ENCODE measurements at regions not wholly inside any gene's neighbourhood (a gene's known extent, or its start where the extent isn't known, plus 50 kb on each side); places are given as distances from the start of the nearest gene placed in this dataset.

DNA sequence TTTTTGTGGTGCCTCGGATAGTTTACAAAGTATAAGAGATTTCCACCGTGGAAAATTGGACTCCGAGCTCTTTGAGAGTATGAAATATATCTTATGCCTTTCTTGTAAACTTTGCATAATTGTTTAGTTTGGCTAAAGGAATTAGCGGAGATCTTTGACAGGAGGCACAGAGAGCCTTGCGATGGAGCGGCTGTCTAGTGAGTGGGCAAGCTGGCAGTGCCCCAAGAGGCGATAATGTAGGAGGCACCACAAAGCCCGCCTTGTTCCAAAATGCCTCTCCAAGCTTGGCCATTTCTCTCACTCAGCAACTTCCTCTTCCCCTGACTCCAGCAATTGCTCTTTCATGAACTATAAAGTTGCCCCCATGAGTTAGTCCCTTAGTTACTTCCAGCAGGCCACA, 270.1 kb upstream of the PRICKLE1 start:
- no peak for DNase-seq (ENCODE audit: low read depth)

GRCh38 chr12:42857106-42857505, 267.6 kb upstream of the PRICKLE1 start:
- DNase-seq (ENCODE audit: low read depth) = no peak

DNA sequence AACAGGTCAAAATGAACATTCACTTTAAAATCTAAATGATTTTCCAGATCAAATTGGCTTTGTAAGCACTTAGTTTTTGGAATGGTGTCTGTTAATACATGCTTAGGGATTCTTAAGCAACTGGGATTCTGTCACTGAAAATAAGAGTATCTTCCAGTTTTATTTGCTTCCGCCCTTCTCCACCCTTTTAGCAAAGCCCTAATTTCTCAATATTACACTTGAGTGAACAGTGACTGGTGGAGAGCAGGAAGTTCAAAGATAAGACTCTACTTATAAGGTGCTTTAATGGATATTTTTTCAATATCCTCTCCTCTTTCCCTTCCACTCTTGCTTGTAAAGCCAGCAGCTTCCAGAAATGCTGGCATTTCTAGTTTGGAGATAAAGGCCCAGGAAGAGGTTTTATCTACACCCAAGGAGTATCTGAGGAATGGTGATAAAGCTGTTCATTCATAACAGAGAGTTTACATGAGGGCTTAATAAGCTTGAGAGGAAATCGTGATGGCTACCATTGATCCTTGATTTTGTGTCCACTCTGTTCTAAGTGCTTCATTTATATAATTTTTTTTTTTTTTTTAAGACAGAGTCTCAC, 265.9 kb upstream of the PRICKLE1 start:
- DNase-seq (ENCODE audit: low read depth) = no peak

GRCh38 chr12:42854826-42855225, 265.3 kb upstream of the PRICKLE1 start:
- DNase-seq (ENCODE audit: low read depth) = no peak

DNA sequence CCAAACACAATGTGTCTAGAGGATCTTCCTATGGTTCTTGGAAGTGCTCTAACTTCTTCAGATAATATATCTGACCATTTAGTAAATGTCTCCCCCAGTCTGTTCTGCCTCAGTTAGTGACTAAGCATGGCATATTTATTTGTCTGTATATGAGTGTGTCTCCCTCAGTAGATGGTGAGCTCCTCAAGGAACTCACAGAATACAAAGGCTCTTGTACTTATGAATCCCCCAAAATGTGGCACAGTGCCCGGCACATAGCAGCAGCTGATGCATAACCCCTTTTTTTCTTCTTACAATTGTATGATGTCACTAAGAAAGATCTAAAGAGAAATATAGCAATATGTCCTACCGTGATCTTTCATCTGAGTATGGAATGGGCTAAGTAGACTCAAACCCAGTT, 264.7 kb upstream of the PRICKLE1 start:
- DNase-seq (ENCODE audit: low read depth) = no peak

DNA sequence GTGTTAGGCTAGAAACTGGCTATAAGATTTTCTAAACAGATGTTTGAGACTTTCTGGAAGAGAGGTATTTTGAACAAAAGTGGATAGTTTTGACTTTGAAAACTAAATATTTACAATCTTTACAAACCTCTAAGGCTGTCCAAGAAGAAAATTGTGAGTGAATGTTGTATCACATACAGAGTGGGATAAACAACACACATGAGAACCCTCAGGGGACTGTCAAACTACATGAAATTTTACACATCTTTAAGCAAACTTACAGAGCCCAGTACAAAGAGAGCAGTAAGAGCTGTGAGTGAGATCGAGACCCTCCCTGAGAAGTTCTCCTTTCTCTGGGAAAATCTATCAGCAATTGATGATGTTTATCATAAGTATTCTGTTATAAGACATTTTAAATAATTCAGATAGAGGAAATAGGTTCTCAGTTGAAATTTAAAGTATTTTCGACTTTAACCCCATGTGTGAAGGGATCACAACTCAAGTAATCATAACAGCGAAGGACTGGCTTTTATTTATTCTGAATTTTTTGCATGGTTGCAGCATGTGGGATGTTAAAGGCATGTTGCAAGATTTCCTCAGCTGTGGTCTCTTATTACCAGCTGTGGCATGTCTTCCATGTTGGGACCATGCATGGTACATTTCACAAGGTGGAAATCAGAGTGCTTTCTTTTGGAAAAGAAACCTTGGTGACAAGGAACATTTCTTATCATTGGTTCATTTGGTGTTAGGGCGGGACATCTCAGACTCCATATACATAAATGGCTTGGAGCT, 264.0 kb upstream of the PRICKLE1 start:
- peak; percentile 9 for DNase-seq (ENCODE audit: low read depth)

DNA sequence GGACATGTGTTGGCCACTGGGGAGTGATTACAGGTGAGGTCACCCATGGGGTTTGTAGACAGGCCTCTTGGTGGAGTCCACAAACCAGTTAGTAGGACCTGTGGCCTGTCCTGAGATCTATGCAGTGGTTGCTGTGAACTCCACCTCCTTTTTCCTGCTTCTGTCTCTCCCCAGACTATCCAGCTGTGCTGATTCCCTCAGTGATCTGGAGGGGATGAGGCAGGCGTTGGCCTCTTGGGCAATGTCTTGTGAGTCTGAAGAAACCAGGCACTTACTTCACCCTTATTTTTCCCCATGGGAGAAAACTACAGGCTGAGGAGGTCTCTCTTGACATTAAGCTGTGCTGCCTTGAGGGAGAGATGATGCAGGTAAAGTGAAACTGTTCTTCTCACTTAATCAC, 257.2 kb upstream of the PRICKLE1 start:
- peak; percentile 61 for DNase-seq (ENCODE audit: low read depth)

GRCh38 chr12:42834062-42834461, 244.5 kb upstream of the PRICKLE1 start:
- no peak for DNase-seq (ENCODE audit: low read depth)

DNA sequence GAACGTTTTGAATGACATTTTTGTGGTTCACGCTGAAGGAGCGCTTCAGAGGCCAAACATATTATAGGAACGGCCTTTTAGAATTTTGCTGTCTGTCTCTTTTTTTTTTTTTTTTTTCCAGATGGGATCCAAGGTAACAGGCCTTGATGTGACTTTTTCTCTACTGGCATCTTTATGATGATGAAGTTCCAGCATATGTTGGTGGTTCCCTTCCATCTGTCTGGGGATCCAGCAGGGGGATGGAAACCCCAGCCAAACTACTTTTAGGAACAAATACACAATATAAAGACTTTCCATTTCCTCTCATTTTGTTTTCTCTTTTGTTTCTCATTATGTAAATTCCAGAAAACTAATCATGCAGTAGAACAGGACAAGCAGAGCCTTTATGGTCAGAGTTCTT, 239.3 kb upstream of the PRICKLE1 start:
- no peak for DNase-seq (ENCODE audit: low read depth)

DNA sequence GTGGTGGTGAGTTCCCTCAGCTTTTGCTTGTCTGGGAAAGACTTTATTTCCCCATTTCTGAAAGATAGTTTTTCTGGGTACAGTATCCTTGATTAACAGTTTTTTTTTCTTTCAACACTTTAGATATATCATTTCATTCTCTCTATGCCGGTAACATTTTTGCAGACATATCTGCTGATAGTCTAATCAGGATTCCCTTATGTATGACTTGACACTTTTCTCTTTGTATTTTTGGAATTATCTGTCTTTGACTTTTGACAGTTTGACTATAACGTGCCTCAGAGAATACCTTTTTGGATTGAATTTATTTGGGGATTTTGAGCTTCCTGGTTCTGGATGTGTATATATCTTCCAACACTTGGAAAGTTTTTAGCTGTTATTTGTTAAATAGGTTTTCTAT, 234.8 kb upstream of the PRICKLE1 start:
- no peak for DNase-seq (ENCODE audit: low read depth)

DNA sequence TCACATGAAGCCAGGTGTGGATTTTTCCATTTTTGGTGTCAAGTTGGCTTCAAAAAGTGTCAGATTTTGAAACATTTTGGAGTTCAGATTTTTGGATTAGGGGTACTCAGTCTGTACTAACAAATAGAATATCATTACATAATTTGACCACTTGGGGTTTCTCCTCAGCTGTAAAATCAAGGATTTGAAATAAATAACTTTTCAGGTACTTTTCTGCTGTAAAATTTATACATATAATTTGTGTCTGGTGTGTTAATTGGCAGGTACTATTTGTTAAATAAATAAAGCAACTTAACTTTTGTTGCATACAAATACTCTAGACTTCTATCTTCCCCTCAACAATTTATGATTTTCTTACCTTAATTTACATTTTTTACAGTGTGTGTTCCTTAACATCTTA, 234.1 kb upstream of the PRICKLE1 start:
- no peak for DNase-seq (ENCODE audit: low read depth)

DNA sequence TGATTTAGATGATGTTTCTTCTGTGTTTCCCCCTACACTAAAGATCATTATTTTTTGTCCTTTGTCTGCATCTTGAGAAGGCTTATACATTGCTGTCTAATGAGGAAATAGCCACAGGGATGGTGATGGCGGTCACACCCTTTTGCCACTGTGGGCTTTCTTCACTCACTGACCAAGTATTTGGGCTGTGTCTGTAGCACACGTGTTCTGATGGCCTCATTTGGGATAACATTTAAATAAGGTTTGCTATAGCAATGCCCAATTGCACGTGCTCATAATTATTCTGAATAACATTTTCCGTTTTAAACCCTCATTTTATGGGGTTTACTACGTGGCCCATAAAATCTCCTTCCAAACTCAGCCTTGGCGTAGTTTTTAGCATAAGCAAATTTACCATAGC, 230.3 kb upstream of the PRICKLE1 start:
- no peak for DNase-seq (ENCODE audit: low read depth)

DNA sequence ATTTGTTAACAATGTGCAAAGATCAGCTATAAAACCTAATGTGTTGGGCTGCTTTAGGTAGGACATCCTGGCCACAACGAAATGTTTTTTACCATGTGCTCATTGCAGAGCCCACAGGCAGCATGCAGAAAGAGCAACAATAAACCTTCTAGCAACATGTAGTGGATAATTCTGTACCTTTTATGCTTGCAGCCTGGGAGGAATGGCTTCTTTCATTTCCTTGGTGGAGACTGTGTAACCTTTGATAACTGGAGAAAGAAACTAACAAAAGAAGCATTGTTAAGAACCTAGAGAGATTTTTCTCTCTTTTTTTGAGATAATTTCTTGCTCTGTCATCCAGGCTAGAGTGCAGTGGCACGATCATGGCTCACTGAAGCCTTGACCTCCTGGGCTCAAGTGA, 225.5 kb upstream of the PRICKLE1 start:
- DNase-seq (ENCODE audit: low read depth) = no peak

- DNase-seq (ENCODE audit: low read depth) = no peak
Measured at GRCh38 chr12:42812871-42813270, 223.3 kb upstream of the PRICKLE1 start.

GRCh38 chr12:42812086-42812485, 222.5 kb upstream of the PRICKLE1 start:
- DNase-seq (ENCODE audit: low read depth) = peak; percentile 51

DNA sequence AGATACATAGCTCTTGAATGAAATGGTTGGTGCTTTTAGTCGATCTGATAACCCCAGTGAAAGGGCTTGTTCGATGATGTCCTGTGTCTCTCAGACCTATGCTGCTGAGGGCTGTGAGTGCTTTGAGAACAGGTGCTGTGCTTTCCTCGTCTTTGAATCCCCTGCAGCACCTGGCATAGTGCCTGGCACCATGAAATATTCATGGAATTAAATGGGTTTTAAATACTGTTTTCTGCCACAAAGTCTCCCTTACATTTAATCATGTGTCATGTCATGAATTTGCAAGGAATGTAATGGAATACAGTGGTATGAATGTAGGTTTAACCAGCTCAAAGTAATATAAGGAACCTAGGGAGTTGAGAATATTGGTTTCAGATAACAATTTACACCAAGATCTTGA, 220.5 kb upstream of the PRICKLE1 start:
- DNase-seq (ENCODE audit: low read depth) = no peak

DNA sequence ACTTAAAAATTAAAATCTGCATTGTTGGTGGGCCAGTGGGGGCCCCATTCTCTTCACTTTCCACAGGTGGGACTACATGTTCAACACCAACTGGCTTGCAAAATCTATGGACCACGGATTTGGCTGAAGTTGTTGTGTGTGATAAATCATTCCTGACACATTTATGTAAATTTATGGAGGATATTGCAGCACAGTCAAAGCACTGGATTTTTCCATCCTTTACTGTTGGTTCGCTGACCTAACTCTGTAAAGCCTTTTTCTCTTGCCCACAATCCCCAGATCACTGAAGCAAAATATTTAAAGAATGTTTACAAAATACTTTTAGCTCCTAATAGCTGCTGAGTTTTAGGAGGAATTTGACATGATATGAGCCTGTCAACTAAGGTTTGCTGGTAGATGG, 219.7 kb upstream of the PRICKLE1 start:
- DNase-seq (ENCODE audit: low read depth) = peak; percentile 36

DNA sequence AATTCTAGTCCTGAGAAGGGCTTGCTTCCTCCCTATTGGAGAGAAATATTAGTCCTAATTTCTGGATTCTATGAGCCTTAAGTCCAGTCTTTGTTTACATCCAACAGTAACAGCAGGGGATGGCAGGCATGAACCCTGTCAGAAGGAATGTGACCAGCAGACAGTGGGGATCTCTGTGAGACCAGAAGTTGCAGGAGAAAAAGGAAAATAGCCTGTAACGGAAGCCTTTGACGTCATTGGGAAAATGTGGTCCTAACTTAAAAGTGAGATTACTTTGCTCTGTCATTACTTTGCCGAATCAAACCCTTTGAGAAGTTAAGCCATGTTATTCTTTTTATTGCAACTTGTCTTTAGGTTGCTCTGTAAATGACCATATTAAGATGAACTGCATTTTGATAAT, 218.2 kb upstream of the PRICKLE1 start:
- DNase-seq (ENCODE audit: low read depth) = no peak

DNA sequence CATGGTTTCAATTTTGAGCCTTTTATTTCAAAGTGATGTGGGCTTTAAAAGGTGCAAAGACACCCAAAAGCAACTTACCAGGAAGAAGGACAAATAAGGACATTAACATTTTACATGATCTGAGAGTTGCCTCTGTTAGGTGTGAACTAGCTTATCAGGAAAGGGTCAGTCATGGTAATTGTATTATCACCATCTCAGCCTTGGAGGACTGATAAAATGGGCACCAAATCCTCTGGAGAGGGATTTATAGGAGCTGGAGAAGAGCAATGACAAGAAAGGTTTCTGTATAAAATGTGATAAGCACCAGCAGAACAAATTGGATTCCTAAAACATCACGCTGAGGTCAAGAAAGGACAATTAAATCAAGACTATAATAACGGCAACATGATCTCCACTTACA, 217.7 kb upstream of the PRICKLE1 start:
- no peak for DNase-seq (ENCODE audit: low read depth)

DNA sequence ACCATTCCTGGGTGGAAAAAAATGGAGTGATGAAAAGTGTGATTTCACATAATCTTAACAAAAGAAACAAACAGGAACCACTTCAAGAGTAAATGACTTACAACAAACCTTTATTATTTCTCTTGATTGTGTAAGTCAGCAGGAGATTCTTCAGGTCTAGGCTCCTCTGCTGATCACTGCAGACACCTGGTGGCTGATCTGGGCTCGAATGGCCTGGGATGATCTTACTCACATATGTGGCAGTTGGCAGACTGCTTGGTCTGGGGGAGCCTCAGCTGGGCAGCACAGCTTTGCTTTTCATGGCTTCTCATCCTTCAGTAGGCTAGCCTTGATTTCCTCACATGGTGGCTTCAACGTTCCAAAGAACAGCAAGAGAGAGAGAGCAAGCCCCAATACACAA, 215.4 kb upstream of the PRICKLE1 start:
- DNase-seq (ENCODE audit: low read depth) = no peak

- DNase-seq (ENCODE audit: low read depth) = peak; percentile 31
Measured at GRCh38 chr12:42802785-42803189, 213.2 kb upstream of the PRICKLE1 start.

- DNase-seq (ENCODE audit: low read depth) = no peak
Measured at GRCh38 chr12:42801271-42801670, 211.7 kb upstream of the PRICKLE1 start.

- DNase-seq (ENCODE audit: low read depth) = no peak
Measured at GRCh38 chr12:42799966-42800365, 210.4 kb upstream of the PRICKLE1 start.

GRCh38 chr12:42798811-42799438, 209.4 kb upstream of the PRICKLE1 start:
- DNase-seq (ENCODE audit: low read depth) = peak; percentile 14
